ENCODE measurements at regions not wholly inside any gene's neighbourhood (a gene's known extent, or its start where the extent isn't known, plus 50 kb on each side); places are given as distances from the start of the nearest gene placed in this dataset.

GRCh38 chr3:117632191-117632590 is 922.6 kb downstream of the TUSC7 start:
- TF ChIP-seq TARDBP (IDR thresholded peaks at IDR 0.05) (no peak), FOXM1 (IDR thresholded peaks at IDR 0.05; ENCODE audit: borderline replicate concordance) (no peak)
